Mesenchymal stem cell (in vitro differentiated cells and primary cell): ENCODE measurements at regions not wholly inside any gene's neighbourhood (a gene's known extent, or its start where the extent isn't known, plus 50 kb on each side); places are given as distances from the start of the nearest gene placed in this dataset.

Source experiments
- DNase-seq: peaks from one replicate; pipeline ENCODE4 v3.0.0-alpha.2; 2013
- H2AFZ ChIP-seq: one replicate; pipeline ENCODE4 v1.6.1; 2013; ENCODE audit warnings: low read depth, mild to moderate bottlenecking, control low read depth, inconsistent platforms, low read length, moderate library complexity
- H2AK5ac ChIP-seq: 2 replicates; pipeline ENCODE4 v1.6.1; 2013; ENCODE audit warnings: low read length, moderate library complexity, mild to moderate bottlenecking, inconsistent platforms; ENCODE audit not compliant: severe bottlenecking
- H2BK120ac ChIP-seq: one replicate; pipeline ENCODE4 v1.6.1; 2013; ENCODE audit warnings: low read depth, mild to moderate bottlenecking, inconsistent platforms, low read length, moderate library complexity
- H2BK12ac ChIP-seq, 2 experiments: one replicate each; pipeline ENCODE4 v1.6.1; 2013; ENCODE audit warnings: inconsistent platforms in 2 of 2, low read length in 2 of 2, mild to moderate bottlenecking in 2 of 2, moderate library complexity in 2 of 2, control low read depth in 1 of 2
- H2BK15ac ChIP-seq: one replicate; pipeline ENCODE4 v1.6.1; 2013; ENCODE audit warnings: mild to moderate bottlenecking, low read depth, inconsistent platforms; ENCODE audit not compliant: poor library complexity, severe bottlenecking
- H2BK5ac ChIP-seq: 2 replicates; pipeline ENCODE4 v1.6.1; 2013; ENCODE audit warnings: low read depth, mild to moderate bottlenecking, low read length, control low read depth, inconsistent platforms; ENCODE audit not compliant: poor library complexity, severe bottlenecking
- H3K14ac ChIP-seq, 2 experiments: one replicate each; pipeline ENCODE4 v1.6.1; 2013; ENCODE audit warnings: inconsistent platforms in 2 of 2, low read length in 2 of 2, control low read depth in 1 of 2, mild to moderate bottlenecking in 1 of 2, moderate library complexity in 1 of 2
- H3K18ac ChIP-seq, 2 experiments: one replicate each; pipeline ENCODE4 v1.6.1; 2013; ENCODE audit warnings: inconsistent platforms in 2 of 2, low read length in 2 of 2, control low read depth in 1 of 2, low read depth in 1 of 2, mild to moderate bottlenecking in 1 of 2
- H3K23ac ChIP-seq, 2 experiments: one replicate each; pipeline ENCODE4 v1.6.1; 2013; ENCODE audit warnings: inconsistent platforms in 2 of 2, low read length in 2 of 2, mild to moderate bottlenecking in 2 of 2, moderate library complexity in 2 of 2, control low read depth in 1 of 2
- H3K27ac ChIP-seq: 2 replicates; pipeline ENCODE4 v1.5.1; 2013; ENCODE audit warnings: mild to moderate bottlenecking, moderate library complexity, low read length, control low read depth, inconsistent platforms; ENCODE audit not compliant: poor library complexity, severe bottlenecking
- H3K27me3 ChIP-seq, 2 experiments: 2 replicates each; pipeline versions ENCODE4 v1.6.1 to v1.7.0; 2013; ENCODE audit warnings: low read length in 2 of 2, mild to moderate bottlenecking in 2 of 2, moderate library complexity in 2 of 2, control low read depth in 1 of 2, inconsistent platforms in 1 of 2; ENCODE audit not compliant: control insufficient read depth in 1 of 2, insufficient read depth in 1 of 2
- H3K36me3 ChIP-seq, 2 experiments: 2 replicates each; pipeline versions ENCODE4 v1.6.1 to v1.7.0; 2013; ENCODE audit warnings: low read length in 2 of 2, control low read depth in 1 of 2, inconsistent platforms in 1 of 2, low read depth in 1 of 2, mild to moderate bottlenecking in 1 of 2; ENCODE audit not compliant: insufficient read depth in 2 of 2, control insufficient read depth in 1 of 2
- H3K4ac ChIP-seq, 2 experiments: one replicate each; pipeline ENCODE4 v1.6.1; 2013; ENCODE audit warnings: inconsistent platforms in 2 of 2, low read length in 2 of 2, mild to moderate bottlenecking in 2 of 2, moderate library complexity in 2 of 2, control low read depth in 1 of 2, low read depth in 1 of 2
- H3K4me1 ChIP-seq: 2 replicates; pipeline ENCODE4 v1.6.1; 2013; ENCODE audit warnings: low read depth, low read length, control low read depth; ENCODE audit not compliant: control insufficient read depth, insufficient read depth
- H3K4me2 ChIP-seq: 2 replicates; pipeline ENCODE4 v1.6.1; 2013; ENCODE audit warnings: low read length, mild to moderate bottlenecking, inconsistent platforms; ENCODE audit not compliant: poor library complexity, severe bottlenecking
- H3K4me3 ChIP-seq, 2 experiments: 2 replicates each; pipeline versions ENCODE4 v1.5.1 to v1.7.0; 2013; ENCODE audit warnings: low read length in 2 of 2, mild to moderate bottlenecking in 2 of 2, control low read depth in 1 of 2, low read depth in 1 of 2; ENCODE audit not compliant: insufficient read depth in 1 of 2
- H3K79me1 ChIP-seq: replicated peaks from 2 replicates; pipeline ENCODE4 v1.6.1; 2013; ENCODE audit warnings: mild to moderate bottlenecking, control low read depth, low read length, inconsistent platforms; ENCODE audit not compliant: poor library complexity, severe bottlenecking
- H3K9ac ChIP-seq: 2 replicates; pipeline ENCODE4 v1.7.0; 2013; ENCODE audit warnings: mild to moderate bottlenecking, low read length, moderate library complexity
- H3K9me3 ChIP-seq: 2 replicates; pipeline ENCODE4 v1.7.0; 2013; ENCODE audit warnings: mild to moderate bottlenecking, low read length; ENCODE audit not compliant: control insufficient read depth
- H4K8ac ChIP-seq: one replicate; pipeline ENCODE4 v1.6.1; 2013; ENCODE audit warnings: inconsistent platforms, mild to moderate bottlenecking, low read length, moderate library complexity
- H4K91ac ChIP-seq: one replicate; pipeline ENCODE4 v1.6.1; 2013; ENCODE audit warnings: mild to moderate bottlenecking, low read length, inconsistent platforms
- WGBS: methylation state at CpG from one replicate; pipeline ENCODE4 v1.1.7; 2013; ENCODE audit warnings: mixed read lengths; 5-methylcytosine and 5-hydroxymethylcytosine counted together

DNA sequence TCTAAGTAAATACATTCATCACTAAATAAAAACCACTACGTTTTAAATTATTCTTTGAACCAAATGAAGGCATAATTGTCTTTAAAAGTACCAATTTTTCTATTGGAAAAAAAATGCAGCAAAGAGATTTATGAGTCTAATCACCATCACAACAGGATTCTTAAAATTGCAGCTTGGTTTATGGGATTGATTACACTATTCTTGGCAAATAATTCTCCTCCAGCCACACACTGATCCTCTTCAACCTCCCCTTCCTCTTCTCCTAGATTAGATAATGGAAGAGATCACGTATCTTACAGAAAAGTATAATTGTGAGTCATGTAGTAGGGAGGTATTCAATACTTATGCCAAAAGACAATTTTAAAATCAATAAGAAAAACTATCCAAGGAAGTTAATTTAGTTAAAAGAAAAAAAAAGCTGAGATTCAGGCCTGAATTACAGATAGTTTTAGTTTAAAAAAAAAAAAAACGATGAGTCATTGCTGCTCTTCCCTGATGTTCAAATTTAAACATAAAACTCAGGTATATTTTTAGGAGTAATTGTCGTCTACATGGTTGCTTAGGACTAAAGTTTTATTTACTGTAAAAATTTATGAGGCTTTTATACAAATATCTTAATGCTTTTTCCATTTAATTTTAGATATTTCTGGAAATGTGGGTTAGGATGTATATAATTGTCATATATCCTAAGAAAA is 133.7 kb upstream of the CDK1 start:
- Histone ChIP-seq H3K27ac (no peak overlapping the region), H3K23ac (no peak overlapping the region), H3K18ac (no peak overlapping the region), H3K4me3 (no peak overlapping the region), H3K36me3 (no peaks in the 10 kb centered on the region), H3K4ac (no peak overlapping the region), H2AK5ac (no peak overlapping the region), H3K9me3 (no peaks in the 10 kb centered on the region), H2BK15ac (no peak overlapping the region), H3K4me2 (no peak overlapping the region), H2BK12ac (no peak overlapping the region), H3K9ac (no peak overlapping the region), H4K8ac (no peak overlapping the region), H3K79me1 (no peaks in the 10 kb centered on the region), H2BK120ac (no peak overlapping the region), H3K4me1 (no peaks in the 10 kb centered on the region), H3K27me3 (no peaks in the 10 kb centered on the region), H4K91ac (no peak overlapping the region), H2AFZ (no peak overlapping the region), H3K14ac (no peak overlapping the region), H2BK5ac (no peak overlapping the region)
- WGBS = no CpG with 5 or more reads among the region's 4 CpGs
- no peak for DNase-seq

DNA sequence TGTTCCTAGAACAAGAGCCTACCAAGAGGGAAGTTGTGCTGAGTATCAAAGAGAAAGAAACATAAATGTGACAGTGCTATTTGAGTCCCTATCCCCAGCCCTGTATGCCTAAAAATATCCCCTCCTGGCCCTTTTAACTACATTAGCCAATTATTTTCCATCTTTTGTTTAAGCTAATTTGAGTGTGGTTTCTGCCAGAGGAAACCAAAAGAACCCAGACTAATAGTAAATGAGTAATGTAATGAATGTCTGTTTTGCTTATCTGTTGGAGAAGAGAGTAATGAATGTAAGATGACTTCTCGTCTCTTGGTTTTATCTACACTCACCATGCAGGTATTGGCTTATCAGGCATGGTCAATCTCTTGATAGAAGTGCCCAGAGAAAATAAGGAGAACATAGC is 134.4 kb upstream of the CDK1 start:
- Histone ChIP-seq H3K4me2 (no peak overlapping the region), H2AFZ (no peak overlapping the region), H3K27ac (no peak overlapping the region), H3K23ac (no peak overlapping the region), H3K4ac (no peak overlapping the region), H3K79me1 (no peaks in the 10 kb centered on the region), H3K4me3 (no peak overlapping the region), H3K14ac (no peak overlapping the region), H3K9ac (no peak overlapping the region), H3K18ac (no peak overlapping the region), H3K36me3 (no peaks in the 10 kb centered on the region), H3K9me3 (no peaks in the 10 kb centered on the region), H2AK5ac (no peak overlapping the region), H4K91ac (no peak overlapping the region), H3K27me3 (no peaks in the 10 kb centered on the region), H3K4me1 (no peaks in the 10 kb centered on the region), H2BK120ac (no peak overlapping the region), H2BK15ac (no peak overlapping the region), H4K8ac (no peak overlapping the region), H2BK12ac (no peak overlapping the region), H2BK5ac (no peak overlapping the region)
- DNase-seq = peak; percentile 36
- no CpG with 5 or more reads among the region's 1 CpG for WGBS

DNA sequence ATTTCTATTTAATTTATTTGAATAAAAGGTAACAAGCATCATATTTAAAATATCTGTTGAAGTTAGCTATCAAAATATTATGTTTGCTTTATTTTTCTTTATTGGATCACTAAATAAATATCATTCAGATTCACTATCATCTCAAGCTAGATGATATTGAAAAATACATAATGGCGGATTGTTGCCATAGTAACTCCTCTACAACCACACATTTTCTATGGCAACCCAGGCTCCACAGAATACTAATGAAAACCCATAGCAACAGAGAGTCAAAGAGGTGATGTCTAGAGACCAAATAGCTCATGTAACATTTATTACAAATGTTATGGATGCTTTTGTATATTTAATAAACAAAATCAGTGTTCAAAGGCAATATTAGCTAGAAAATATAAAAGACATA is 148.9 kb upstream of the CDK1 start:
- WGBS = 100% methylated on average over 1 of the region's 1 CpG
- Histone ChIP-seq H3K23ac (no peak overlapping the region), H2BK120ac (no peak overlapping the region), H3K9me3 (no peaks in the 10 kb centered on the region), H3K79me1 (no peaks in the 10 kb centered on the region), H2BK12ac (no peak overlapping the region), H3K4ac (no peak overlapping the region), H3K27me3 (no peaks in the 10 kb centered on the region), H4K8ac (no peak overlapping the region), H3K27ac (no peak overlapping the region), H3K4me1 (no peaks in the 10 kb centered on the region), H3K36me3 (no peaks in the 10 kb centered on the region), H2AK5ac (no peak overlapping the region), H3K4me3 (no peak overlapping the region), H3K14ac (no peak overlapping the region), H2BK5ac (no peak overlapping the region), H2AFZ (no peak overlapping the region), H3K9ac (no peak overlapping the region), H3K18ac (no peak overlapping the region), H2BK15ac (no peak overlapping the region), H3K4me2 (no peak overlapping the region), H4K91ac (no peak overlapping the region)
- no peak for DNase-seq

DNA sequence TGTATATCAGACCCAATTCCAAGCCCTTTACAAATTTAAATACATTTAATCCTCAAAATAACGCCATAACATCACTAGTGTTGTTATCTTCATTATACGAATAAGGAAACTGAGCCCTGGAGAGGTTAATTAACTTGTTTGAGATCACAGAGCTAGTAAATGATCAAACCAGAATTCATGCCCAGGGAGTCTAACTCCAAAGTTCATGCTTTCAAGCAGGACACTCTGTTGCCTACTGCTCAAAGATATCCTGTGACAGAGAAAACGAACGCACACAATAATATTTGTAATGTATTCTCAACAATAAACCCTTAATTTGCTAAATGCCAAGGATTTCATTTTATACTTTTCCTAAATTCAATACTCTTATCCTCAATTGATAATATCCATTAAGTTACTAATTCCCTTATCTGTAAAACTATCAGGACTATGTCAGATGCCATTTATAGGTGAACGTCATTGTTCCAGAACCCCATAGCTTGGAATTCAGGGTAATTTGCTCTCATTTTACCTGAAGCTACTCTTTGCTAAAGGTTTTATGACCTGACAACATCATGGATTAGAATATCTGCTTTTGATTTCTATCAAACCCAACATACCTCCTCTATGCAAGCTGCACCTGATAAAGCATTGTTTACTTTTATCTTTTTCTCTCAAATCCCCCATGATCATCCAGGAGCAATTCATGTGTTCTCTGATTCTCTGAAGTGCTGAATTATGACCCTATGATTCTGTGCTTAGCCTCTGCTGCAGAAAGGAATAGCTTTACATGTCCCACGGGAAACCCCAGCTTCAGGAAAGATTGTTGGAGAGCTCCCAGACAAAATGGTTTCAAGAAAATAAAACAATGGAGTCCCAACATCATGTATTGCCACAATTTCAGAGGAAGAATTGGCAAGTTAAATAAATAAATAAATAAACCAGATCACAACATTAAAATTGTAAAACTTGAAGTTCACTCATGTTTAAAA is 150.2 kb upstream of the CDK1 start:
- Histone ChIP-seq H3K79me1 (no peaks in the 10 kb centered on the region), H3K4me1 (no peaks in the 10 kb centered on the region)
- no peak for DNase-seq

More for the DNA sequence above, 150.2 kb upstream of the CDK1 start:
- H2BK12ac ChIP-seq = no peak overlapping the region
- H3K9ac ChIP-seq = no peak overlapping the region
- no peak overlapping the region for H4K91ac ChIP-seq
- no peak overlapping the region for H3K4ac ChIP-seq
- no peaks in the 10 kb centered on the region for H3K27me3 ChIP-seq
- H2AK5ac ChIP-seq = no peak overlapping the region
- H3K14ac ChIP-seq = no peak overlapping the region
- H3K36me3 ChIP-seq = no peaks in the 10 kb centered on the region
- no peak overlapping the region for H2BK15ac ChIP-seq
- whole genome bisulfite sequencing = 95% methylated on average over 6 of the region's 6 CpGs
- no peak overlapping the region for H4K8ac ChIP-seq
- H2BK120ac ChIP-seq = no peak overlapping the region
- H2BK5ac ChIP-seq = no peak overlapping the region
- H3K27ac ChIP-seq = no peak overlapping the region
- H3K23ac ChIP-seq = no peak overlapping the region
- no peak overlapping the region for H2AFZ ChIP-seq
- H3K4me3 ChIP-seq = no peak overlapping the region
- no peak overlapping the region for H3K4me2 ChIP-seq
- no peak overlapping the region for H3K18ac ChIP-seq
- no peaks in the 10 kb centered on the region for H3K9me3 ChIP-seq
